Loucy (cell line): ENCODE measurements at regions not wholly inside any gene's neighbourhood (a gene's known extent, or its start where the extent isn't known, plus 50 kb on each side); places are given as distances from the start of the nearest gene placed in this dataset.

ENCODE experiments used
- H2AFZ ChIP-seq: fragments of 200-600 bp; sonication (generic); 2 replicates; pipeline ENCODE4 v1.6.0; 2016; ENCODE audit warnings: antibody characterized with exemption, mild to moderate bottlenecking, low read length, moderate library complexity
- H3F3A ChIP-seq: fragments of 200-600 bp; 2 replicates; pipeline ENCODE4 v1.6.0; 2016; ENCODE audit warnings: antibody characterized with exemption, low read depth, mild to moderate bottlenecking
- H3K27me3 ChIP-seq: fragments of 200-600 bp; sonication (generic); 2 replicates; pipeline ENCODE4 v1.6.1; 2014; ENCODE audit warnings: low read length, mild to moderate bottlenecking; ENCODE audit not compliant: insufficient read depth, poor library complexity, severe bottlenecking
- H3K36me3 ChIP-seq: fragments of 200-600 bp; sonication (generic); 2 replicates; pipeline ENCODE4 v1.6.1; 2016; ENCODE audit warnings: low read length; ENCODE audit not compliant: insufficient read depth
- H3K4me1 ChIP-seq: fragments of 200-600 bp; sonication (generic); 2 replicates; pipeline ENCODE4 v1.5.1; 2014; ENCODE audit warnings: low read length, mild to moderate bottlenecking; ENCODE audit not compliant: insufficient read depth, poor library complexity, severe bottlenecking
- H3K4me2 ChIP-seq: fragments of 200-600 bp; sonication (generic); 2 replicates; pipeline ENCODE4 v1.6.0; 2014; ENCODE audit warnings: antibody characterized with exemption, low read length, low read depth, mild to moderate bottlenecking; ENCODE audit not compliant: poor library complexity, severe bottlenecking
- H3K4me3 ChIP-seq: fragments of 200-600 bp; sonication (generic); 2 replicates; pipeline ENCODE4 v1.5.1; 2014; ENCODE audit warnings: low read length, mild to moderate bottlenecking, mixed read lengths; ENCODE audit not compliant: poor library complexity, severe bottlenecking
- H3K79me2 ChIP-seq: fragments of 200-600 bp; sonication (generic); 2 replicates; pipeline ENCODE4 v1.6.1; 2014; ENCODE audit warnings: low read length; ENCODE audit not compliant: insufficient read depth
- H3K9ac ChIP-seq: fragments of 200-600 bp; sonication (generic); 2 replicates; pipeline ENCODE4 v1.6.0; 2014; ENCODE audit warnings: mild to moderate bottlenecking, low read depth, low read length, moderate library complexity; ENCODE audit not compliant: poor library complexity, severe bottlenecking
- H3K9me2 ChIP-seq: fragments of 200-600 bp; sonication (generic); replicated peaks from 2 replicates; pipeline ENCODE4 v1.6.1; 2016; ENCODE audit warnings: low read depth, low read length, mixed read lengths
- H3K9me3 ChIP-seq: fragments of 200-600 bp; sonication (generic); 2 replicates; pipeline ENCODE4 v1.6.1; 2014; ENCODE audit warnings: mild to moderate bottlenecking, antibody characterized with exemption, low read length, low read depth; ENCODE audit not compliant: insufficient read depth
- H4K20me1 ChIP-seq: fragments of 200-600 bp; sonication (generic); 2 replicates; pipeline ENCODE4 v1.6.0; 2014; ENCODE audit warnings: antibody characterized with exemption, low read length, mild to moderate bottlenecking; ENCODE audit not compliant: insufficient read depth, poor library complexity, severe bottlenecking
- EZH2phosphoT487 ChIP-seq: fragments of 200-600 bp; IDR thresholded peaks from 2 replicates; pipeline ENCODE4 v1.6.1; 2018; ENCODE audit warnings: antibody characterized with exemption, mild to moderate bottlenecking, moderate library complexity, borderline replicate concordance
- TF ChIP-seq, protein P1 (sequence below): fragments of 200-600 bp; sonication (generic); conservative IDR thresholded peaks from 2 replicates; pipeline ENCODE4 v1.5.1; 2014; ENCODE audit warnings: mild to moderate bottlenecking, antibody characterized with exemption, low read length

DNA sequence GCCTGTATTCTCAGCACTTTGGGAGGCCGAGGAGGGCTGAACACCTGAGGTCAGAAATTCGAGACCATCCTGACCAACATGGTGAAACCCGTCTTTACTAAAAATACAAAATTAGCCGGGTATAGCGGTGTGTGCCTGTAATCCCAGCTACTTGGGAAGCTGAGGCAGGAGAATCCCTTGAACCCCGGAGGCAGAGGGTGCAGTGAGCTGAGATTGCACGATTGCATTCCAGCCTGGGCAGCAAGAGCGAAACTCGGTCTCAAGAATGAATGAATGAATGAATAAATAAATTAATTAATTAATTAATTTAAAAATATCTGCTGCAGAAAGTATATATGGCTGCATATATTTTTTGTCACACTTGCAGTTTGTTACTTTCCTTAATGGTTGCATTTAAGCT is 781.8 kb downstream of the DNAJB9 start:
- no peaks in the 10 kb centered on the region for H3K4me1 ChIP-seq
- no peak overlapping the region for H2AFZ ChIP-seq
- H3K9me2 ChIP-seq, result no peaks in the 10 kb centered on the region
- no peaks in the 10 kb centered on the region for H4K20me1 ChIP-seq
- no peaks in the 10 kb centered on the region for H3K36me3 ChIP-seq
- no peaks in the 10 kb centered on the region for H3K27me3 ChIP-seq
- H3F3A ChIP-seq, result no peaks in the 10 kb centered on the region
- TF ChIP-seq EZH2phosphoT487, result no peak
- TF ChIP-seq, protein P1, sequence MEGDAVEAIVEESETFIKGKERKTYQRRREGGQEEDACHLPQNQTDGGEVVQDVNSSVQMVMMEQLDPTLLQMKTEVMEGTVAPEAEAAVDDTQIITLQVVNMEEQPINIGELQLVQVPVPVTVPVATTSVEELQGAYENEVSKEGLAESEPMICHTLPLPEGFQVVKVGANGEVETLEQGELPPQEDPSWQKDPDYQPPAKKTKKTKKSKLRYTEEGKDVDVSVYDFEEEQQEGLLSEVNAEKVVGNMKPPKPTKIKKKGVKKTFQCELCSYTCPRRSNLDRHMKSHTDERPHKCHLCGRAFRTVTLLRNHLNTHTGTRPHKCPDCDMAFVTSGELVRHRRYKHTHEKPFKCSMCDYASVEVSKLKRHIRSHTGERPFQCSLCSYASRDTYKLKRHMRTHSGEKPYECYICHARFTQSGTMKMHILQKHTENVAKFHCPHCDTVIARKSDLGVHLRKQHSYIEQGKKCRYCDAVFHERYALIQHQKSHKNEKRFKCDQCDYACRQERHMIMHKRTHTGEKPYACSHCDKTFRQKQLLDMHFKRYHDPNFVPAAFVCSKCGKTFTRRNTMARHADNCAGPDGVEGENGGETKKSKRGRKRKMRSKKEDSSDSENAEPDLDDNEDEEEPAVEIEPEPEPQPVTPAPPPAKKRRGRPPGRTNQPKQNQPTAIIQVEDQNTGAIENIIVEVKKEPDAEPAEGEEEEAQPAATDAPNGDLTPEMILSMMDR, result no peak
- no peaks in the 10 kb centered on the region for H3K9me3 ChIP-seq
- H3K4me3 ChIP-seq, result no peak overlapping the region
- H3K4me2 ChIP-seq, result no peak overlapping the region
- no peak overlapping the region for H3K9ac ChIP-seq
- H3K79me2 ChIP-seq, result no peaks in the 10 kb centered on the region

DNA sequence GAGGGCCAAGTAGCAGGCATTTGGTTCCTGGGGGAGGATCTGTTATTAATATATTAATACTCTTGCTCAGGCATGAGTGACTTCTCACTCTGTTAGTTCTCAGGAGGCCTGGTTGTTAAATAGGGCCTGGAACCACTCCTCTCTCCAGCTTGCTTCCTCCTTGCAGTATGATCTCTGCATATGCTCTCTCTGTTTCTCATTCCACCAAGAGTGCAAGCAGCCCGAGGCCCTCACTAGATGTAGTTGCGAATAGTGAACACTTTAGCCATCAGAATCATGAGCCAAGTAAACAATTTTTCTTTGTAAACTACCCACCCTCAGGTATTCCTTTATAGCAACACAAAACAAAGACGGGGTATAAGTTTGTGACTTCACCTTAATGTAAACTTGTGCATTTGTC is 784.3 kb downstream of the DNAJB9 start:
- H3F3A ChIP-seq, result no peaks in the 10 kb centered on the region
- H3K27me3 ChIP-seq, result no peaks in the 10 kb centered on the region
- no peak overlapping the region for H3K9ac ChIP-seq
- no peak overlapping the region for H2AFZ ChIP-seq
- no peaks in the 10 kb centered on the region for H3K9me3 ChIP-seq
- no peaks in the 10 kb centered on the region for H3K79me2 ChIP-seq
- TF ChIP-seq EZH2phosphoT487, result no peak
- H3K36me3 ChIP-seq, result no peaks in the 10 kb centered on the region
- H3K4me2 ChIP-seq, result no peak overlapping the region
- H3K4me1 ChIP-seq, result no peaks in the 10 kb centered on the region
- H4K20me1 ChIP-seq, result no peaks in the 10 kb centered on the region
- H3K4me3 ChIP-seq, result no peak overlapping the region
- no peaks in the 10 kb centered on the region for H3K9me2 ChIP-seq

DNA sequence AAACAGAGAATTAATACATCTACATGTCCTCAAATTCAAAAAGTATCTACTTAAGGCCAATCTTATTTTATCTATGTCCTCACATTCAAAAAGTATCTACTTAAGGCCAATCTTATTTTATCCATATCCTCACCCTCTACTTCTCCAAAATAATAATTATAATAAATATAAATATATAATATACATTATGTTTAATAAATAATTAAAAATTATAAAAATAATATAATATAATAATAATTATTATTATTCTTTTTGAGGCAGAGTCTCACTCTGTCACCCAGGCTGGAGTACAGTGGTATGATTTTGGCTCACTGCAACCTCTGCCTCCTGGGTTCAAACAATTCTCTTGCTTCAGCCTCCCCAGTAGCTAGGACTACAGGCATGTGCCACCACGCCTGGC is 784.9 kb downstream of the DNAJB9 start:
- H3K9ac ChIP-seq, result no peak overlapping the region
- no peaks in the 10 kb centered on the region for H3K4me1 ChIP-seq
- TF ChIP-seq, protein P1, result no peak
- TF ChIP-seq EZH2phosphoT487, result no peak
- H3F3A ChIP-seq, result no peaks in the 10 kb centered on the region
- H3K4me2 ChIP-seq, result no peak overlapping the region
- H4K20me1 ChIP-seq, result no peaks in the 10 kb centered on the region
- H3K4me3 ChIP-seq, result no peak overlapping the region
- H3K9me3 ChIP-seq, result no peaks in the 10 kb centered on the region
- no peaks in the 10 kb centered on the region for H3K36me3 ChIP-seq
- H3K9me2 ChIP-seq, result no peaks in the 10 kb centered on the region
- no peaks in the 10 kb centered on the region for H3K27me3 ChIP-seq
- H2AFZ ChIP-seq, result no peak overlapping the region
- no peaks in the 10 kb centered on the region for H3K79me2 ChIP-seq

DNA sequence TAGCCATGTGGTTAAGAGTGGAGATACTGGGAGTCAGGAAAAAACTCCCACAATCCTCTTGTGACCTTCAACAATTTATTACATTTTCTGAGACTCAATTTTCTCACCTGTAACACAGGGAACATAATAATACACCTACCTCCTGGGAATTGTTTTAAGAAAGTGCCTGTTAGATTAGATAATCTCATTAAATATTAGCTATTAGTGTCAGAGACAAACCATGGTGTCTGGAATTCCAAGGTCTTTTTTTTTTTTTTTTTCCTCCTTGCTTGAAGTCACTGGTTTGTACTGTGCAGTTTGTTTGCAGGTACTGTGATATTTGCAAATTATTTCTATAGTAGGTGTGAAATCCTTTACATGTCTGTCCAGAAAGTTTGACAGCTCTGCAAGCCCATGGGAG is 806.1 kb downstream of the DNAJB9 start:
- Histone ChIP-seq H2AFZ (no peak overlapping the region), H3K27me3 (no peaks in the 10 kb centered on the region), H4K20me1 (no peaks in the 10 kb centered on the region), H3F3A (no peaks in the 10 kb centered on the region), H3K9me3 (no peaks in the 10 kb centered on the region), H3K4me3 (no peak overlapping the region), H3K9ac (no peak overlapping the region), H3K4me2 (no peak overlapping the region), H3K9me2 (no peaks in the 10 kb centered on the region), H3K4me1 (no peaks in the 10 kb centered on the region), H3K79me2 (no peaks in the 10 kb centered on the region), H3K36me3 (no peaks in the 10 kb centered on the region)
- no peak for TF ChIP-seq EZH2phosphoT487
